ENCODE measurements at regions not wholly inside any gene's neighbourhood (a gene's known extent, or its start where the extent isn't known, plus 50 kb on each side); places are given as distances from the start of the nearest gene placed in this dataset.

- intact Hi-C loops (cut with DNase I; ENCODE audit: low total_unique reads) = no loop called here
- no peak for TF ChIP-seq CTCF (IDR thresholded peaks at IDR 0.05)
- no peak for TF ChIP-seq POLR2A (IDR thresholded peaks at IDR 0.05)
- H3K4me3 ChIP-seq = no peak overlapping the region
Measured at GRCh38 chr5:6202968-6203365, 175.4 kb downstream of the MED10 start.

GRCh38 chr5:6202149-6202967 lies 176.0 kb downstream of the MED10 start:
- intact Hi-C loops (cut with DNase I; ENCODE audit: low total_unique reads) = no loop called here
- 87 to 90% methylated on average over 2 to 6 of the region's 6 CpGs for WGBS, 2 donors
- no peaks in the 10 kb centered on the region for H3K4me1 ChIP-seq
- TF ChIP-seq CTCF (IDR thresholded peaks at IDR 0.05) (no peak), POLR2A (IDR thresholded peaks at IDR 0.05) (no peak)
- no peaks in the 10 kb centered on the region for H3K36me3 ChIP-seq (ENCODE audit: low read depth, missing control alignments)
- no peak overlapping the region for H3K27ac ChIP-seq
- no peaks in the 10 kb centered on the region for H3K27me3 ChIP-seq
- no peak for DNase-seq
- no peak overlapping the region for H3K4me3 ChIP-seq
- H3K9me3 ChIP-seq = no peaks in the 10 kb centered on the region

More at GRCh38 chr5:6202968-6203365, 175.4 kb downstream of the MED10 start:
- no peak for DNase-seq
- Histone ChIP-seq H3K36me3 (ENCODE audit: low read depth, missing control alignments) (no peaks in the 10 kb centered on the region), H3K27ac (no peak overlapping the region), H3K4me1 (no peaks in the 10 kb centered on the region), H3K27me3 (no peaks in the 10 kb centered on the region), H3K9me3 (no peaks in the 10 kb centered on the region)
- WGBS, 2 donors = 58 to 61% methylated on average over 4 of the region's 4 CpGs

- no peaks in the 10 kb centered on the region for H3K27me3 ChIP-seq
- no peaks in the 10 kb centered on the region for H3K9me3 ChIP-seq
- no peak overlapping the region for H3K27ac ChIP-seq
- intact Hi-C loops (cut with DNase I; ENCODE audit: low total_unique reads) = no loop called here
- no peaks in the 10 kb centered on the region for H3K36me3 ChIP-seq (ENCODE audit: low read depth, missing control alignments)
- 83 to 94% methylated on average over 6 of the region's 6 CpGs for WGBS, 2 donors
- no peak overlapping the region for H3K4me3 ChIP-seq
- no peak for TF ChIP-seq CTCF (IDR thresholded peaks at IDR 0.05)
- no peak for TF ChIP-seq POLR2A (IDR thresholded peaks at IDR 0.05)
- DNase-seq = no peak
- H3K4me1 ChIP-seq = no peaks in the 10 kb centered on the region
Measured at GRCh38 chr5:6201631-6202030, 176.7 kb downstream of the MED10 start.

- Histone ChIP-seq H3K9me3 (no peaks in the 10 kb centered on the region), H3K4me3 (no peak overlapping the region), H3K36me3 (ENCODE audit: low read depth, missing control alignments) (no peaks in the 10 kb centered on the region), H3K27ac (no peak overlapping the region), H3K27me3 (no peaks in the 10 kb centered on the region), H3K4me1 (no peaks in the 10 kb centered on the region)
- WGBS, 2 donors = 31 to 53% methylated on average over 5 of the region's 5 CpGs
- no peak for DNase-seq
- no peak for TF ChIP-seq CTCF (IDR thresholded peaks at IDR 0.05)
- no peak for TF ChIP-seq POLR2A (IDR thresholded peaks at IDR 0.05)
- intact Hi-C loops (cut with DNase I; ENCODE audit: low total_unique reads) = no loop called here
Measured at GRCh38 chr5:6198531-6198930, 179.8 kb downstream of the MED10 start.

GRCh38 chr5:6197427-6197826 lies 180.9 kb downstream of the MED10 start:
- no peaks in the 10 kb centered on the region for H3K36me3 ChIP-seq (ENCODE audit: low read depth, missing control alignments)
- intact Hi-C loops (cut with DNase I; ENCODE audit: low total_unique reads) = no loop called here
- WGBS, 2 donors = 83 to 87% methylated on average over 7 of the region's 7 CpGs
- H3K4me1 ChIP-seq = no peaks in the 10 kb centered on the region
- DNase-seq = no peak
- H3K27me3 ChIP-seq = no peaks in the 10 kb centered on the region
- no peak overlapping the region for H3K4me3 ChIP-seq
- TF ChIP-seq POLR2A (IDR thresholded peaks at IDR 0.05) (no peak), CTCF (IDR thresholded peaks at IDR 0.05) (no peak)
- H3K27ac ChIP-seq = no peak overlapping the region
- no peaks in the 10 kb centered on the region for H3K9me3 ChIP-seq
